PC-9 (cell line): ENCODE measurements at regions not wholly inside any gene's neighbourhood (a gene's known extent, or its start where the extent isn't known, plus 50 kb on each side); places are given as distances from the start of the nearest gene placed in this dataset.

Source experiments
- BruUV-seq: library from RNA; stranded (reverse); fragments of 400-500 nt; replicated peaks from 2 replicates; lab custom pipeline; 2021; lab: Mats Ljungman, UMichigan
- CTCF ChIA-PET: fragments of 300-600 bp; sonication (Branson Sonifier 250); formaldehyde crosslinking; loops from one replicate; lab custom pipeline; 2022; ENCODE audit warnings: antibody characterized with exemption; lab: Charles Lee
- POLR2A ChIA-PET: fragments of 300-600 bp; sonication (Branson Sonifier 250); formaldehyde crosslinking; loops from one replicate; lab custom pipeline; 2022; ENCODE audit warnings: antibody characterized with exemption; ENCODE audit not compliant: unreplicated experiment; lab: Charles Lee
- DNase-seq, 2 experiments: peaks; one replicate each; pipeline versions ENCODE4 v3.0.0 to v3.0.0-alpha.2; 2015 to 2022; ENCODE audit warnings: mixed read lengths in 1 of 2
- H2AFZ ChIP-seq: fragments of 200-600 bp; sonication (generic); 2 replicates; pipeline ENCODE4 v1.8.1; 2017; ENCODE audit warnings: antibody characterized with exemption
- H3F3A ChIP-seq: fragments of 200-600 bp; sonication (generic); 2 replicates; pipeline ENCODE4 v1.8.1; 2017; ENCODE audit warnings: antibody characterized with exemption, mild to moderate bottlenecking, low read depth; ENCODE audit not compliant: insufficient read depth
- H3K27ac ChIP-seq: fragments of 200-600 bp; sonication (generic); 2 replicates; pipeline ENCODE4 v1.6.1; 2016; ENCODE audit warnings: mixed run types
- H3K27me3 ChIP-seq: fragments of 200-600 bp; sonication (generic); 2 replicates; pipeline ENCODE4 v1.6.1; 2016; ENCODE audit warnings: low read depth, mixed run types; ENCODE audit not compliant: insufficient read depth
- H3K36me3 ChIP-seq: fragments of 200-600 bp; sonication (generic); 2 replicates; pipeline ENCODE4 v1.6.1; 2016; ENCODE audit warnings: low read depth, mixed run types
- H3K4me1 ChIP-seq: fragments of 200-600 bp; sonication (generic); replicated peaks from 2 replicates; pipeline ENCODE4 v1.6.1; 2016; ENCODE audit warnings: mixed run types; ENCODE audit not compliant: insufficient read depth
- H3K4me2 ChIP-seq: fragments of 200-600 bp; sonication (generic); 2 replicates; pipeline ENCODE4 v1.6.1; 2017; ENCODE audit warnings: mixed run types
- H3K4me3 ChIP-seq: fragments of 200-600 bp; sonication (generic); 2 replicates; pipeline ENCODE4 v1.6.1; 2016; ENCODE audit warnings: mixed run types
- H3K79me2 ChIP-seq: fragments of 200-600 bp; sonication (generic); 2 replicates; pipeline ENCODE4 v1.6.1; 2017; ENCODE audit warnings: low read depth, mixed run types
- H3K9me2 ChIP-seq: fragments of 200-600 bp; sonication (generic); 2 replicates; pipeline ENCODE4 v1.8.1; 2017; ENCODE audit warnings: mild to moderate bottlenecking; ENCODE audit not compliant: insufficient read depth
- H3K9me3 ChIP-seq: fragments of 200-600 bp; sonication (generic); 2 replicates; pipeline ENCODE4 v1.8.1; 2016; ENCODE audit warnings: low read depth; ENCODE audit not compliant: insufficient read depth
- H4K20me1 ChIP-seq: fragments of 200-600 bp; sonication (generic); 2 replicates; pipeline ENCODE4 v1.8.1; 2017; ENCODE audit not compliant: insufficient read depth
- CTCF ChIP-seq: fragments of 200-600 bp; sonication (generic); conservative IDR thresholded peaks from 2 replicates; pipeline ENCODE4 v1.6.1; 2017; ENCODE audit warnings: mixed run types, antibody characterized with exemption, mild to moderate bottlenecking, moderate library complexity
- EZH2 ChIP-seq: fragments of 200-600 bp; sonication (generic); IDR thresholded peaks from 2 replicates; pipeline ENCODE4 v1.8.0; 2017; ENCODE audit warnings: antibody characterized with exemption, low read depth
- intact Hi-C: fragments of 100-400 bp; cut with micrococcal nuclease; formaldehyde crosslinking; loops from one replicate; pipeline ENCODE4 v1.10.0; 2022; ENCODE audit not compliant: unreplicated experiment

DNA sequence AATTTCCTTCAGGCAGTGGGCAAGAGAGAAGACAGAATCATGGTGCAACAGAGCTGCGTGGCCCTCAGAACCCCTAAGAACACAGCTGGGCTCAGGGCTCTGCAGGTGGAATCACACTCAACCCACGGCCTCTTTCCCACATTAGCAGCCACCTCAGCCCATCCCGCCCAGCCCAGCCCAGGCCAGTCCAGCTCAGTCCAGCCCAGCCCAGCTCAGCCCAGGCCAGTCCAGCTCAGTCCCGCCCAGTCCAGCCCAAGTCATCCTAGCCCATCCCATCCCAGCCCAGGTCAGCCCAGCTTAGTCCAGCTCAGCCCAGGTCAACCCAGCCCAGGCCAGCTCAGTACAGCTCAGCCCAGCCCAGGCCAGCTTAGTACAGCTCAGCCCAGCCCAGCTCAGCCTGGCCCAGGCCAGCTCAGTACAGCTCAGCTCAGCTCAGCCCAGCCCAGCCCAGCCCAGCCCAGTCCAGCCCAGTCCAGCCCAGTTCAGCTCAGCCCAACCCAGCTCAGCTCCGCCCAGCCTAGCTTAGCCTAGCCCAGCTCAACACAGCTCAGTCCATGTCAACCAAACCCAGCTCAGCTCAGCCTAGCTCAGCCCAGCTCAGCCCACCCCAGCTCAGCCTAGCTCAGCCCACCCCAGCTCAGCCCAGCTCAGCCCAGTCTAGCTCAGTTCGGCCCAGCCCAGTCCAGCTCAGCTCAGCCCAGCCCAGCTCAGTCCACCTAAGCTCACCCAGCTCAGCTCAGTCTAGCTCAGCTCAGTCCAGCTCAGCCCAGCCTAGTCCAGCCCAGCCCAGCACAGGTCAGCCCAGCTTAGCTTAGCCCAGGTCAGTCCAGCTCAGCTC lies 183.1 kb downstream of the TMEM121 start:
- CTCF ChIA-PET, result no interaction called here
- H3K36me3 ChIP-seq, result no peaks in the 10 kb centered on the region
- H3F3A ChIP-seq, result no peaks in the 10 kb centered on the region
- no peak overlapping the region for H3K27ac ChIP-seq
- BruUV-seq, result no TSS peak
- peaks cover 19% of the 10 kb centered on the region for H3K27me3 ChIP-seq
- no peak overlapping the region for H3K4me3 ChIP-seq
- no peak for DNase-seq
- TF ChIP-seq CTCF (no peak), EZH2 (no peak)
- H3K9me2 ChIP-seq, result no peaks in the 10 kb centered on the region
- no peaks in the 10 kb centered on the region for H3K79me2 ChIP-seq
- H4K20me1 ChIP-seq, result no peaks in the 10 kb centered on the region
- POLR2A ChIA-PET, result no interaction called here
- no peak overlapping the region for H3K4me2 ChIP-seq
- no peaks in the 10 kb centered on the region for H3K4me1 ChIP-seq
- intact Hi-C loops, result no loop called here
- H2AFZ ChIP-seq, result no peak overlapping the region
- H3K9me3 ChIP-seq, result no peaks in the 10 kb centered on the region

DNA sequence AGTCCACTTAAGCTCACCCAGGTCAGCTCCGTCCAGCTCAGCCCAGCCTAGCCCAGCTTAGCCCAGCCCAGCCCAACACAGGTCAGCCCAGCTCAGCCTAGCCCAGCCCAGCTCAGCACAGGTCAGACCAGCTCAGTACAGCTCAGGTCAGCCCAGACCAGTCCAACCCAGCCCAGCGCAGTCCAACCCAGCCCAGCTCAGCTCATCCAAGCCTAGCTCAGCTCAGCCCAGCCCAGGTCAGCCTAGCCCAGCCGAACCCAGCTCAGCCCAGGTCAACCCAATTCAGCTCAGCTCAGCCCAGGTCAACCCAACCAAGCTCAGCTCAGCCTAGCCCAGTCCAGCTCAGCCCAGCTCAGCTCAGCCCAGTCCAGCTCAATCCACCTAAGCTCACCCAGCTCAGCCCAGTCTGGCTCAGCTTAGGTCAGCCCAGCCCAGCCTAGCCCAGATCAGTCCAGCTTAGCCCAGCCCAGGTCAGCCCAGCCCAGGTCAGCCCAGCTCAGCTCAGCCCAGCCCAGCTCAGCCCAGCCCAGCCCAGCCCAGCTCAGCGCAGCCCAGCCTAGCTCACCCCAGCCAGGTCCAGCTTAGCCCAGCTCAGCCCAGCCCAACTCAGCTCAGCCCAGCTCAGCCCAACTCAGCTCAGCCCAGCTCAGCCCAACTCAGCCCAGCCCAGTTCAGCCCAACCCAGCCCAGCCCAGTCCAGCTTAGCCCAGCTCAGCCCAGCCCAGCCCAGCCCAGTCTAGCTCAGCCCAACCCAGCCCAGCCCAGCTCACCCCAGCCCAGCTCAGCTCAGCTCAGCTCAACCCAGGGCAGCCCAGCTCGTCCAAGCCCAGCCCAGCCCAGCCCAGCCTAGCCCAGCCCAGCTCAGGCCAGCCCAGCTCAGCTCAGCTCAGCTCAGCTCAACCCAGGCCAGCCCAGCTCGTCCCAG lies 184.0 kb downstream of the TMEM121 start:
- H3K9me2 ChIP-seq, result no peaks in the 10 kb centered on the region
- H3K27me3 ChIP-seq, result peaks cover 19% of the 10 kb centered on the region
- H2AFZ ChIP-seq, result no peak overlapping the region
- H3K9me3 ChIP-seq, result no peaks in the 10 kb centered on the region
- H3K36me3 ChIP-seq, result no peaks in the 10 kb centered on the region
- H3K79me2 ChIP-seq, result no peaks in the 10 kb centered on the region
- no peak overlapping the region for H3K4me3 ChIP-seq
- H3F3A ChIP-seq, result no peaks in the 10 kb centered on the region
- DNase-seq, result no peak
- BruUV-seq, result no TSS peak
- intact Hi-C loops, result no loop called here
- TF ChIP-seq CTCF (no peak), EZH2 (no peak)
- ChIA-PET CTCF (no interaction called here), POLR2A (no interaction called here)
- no peak overlapping the region for H3K27ac ChIP-seq
- no peaks in the 10 kb centered on the region for H3K4me1 ChIP-seq
- H4K20me1 ChIP-seq, result no peaks in the 10 kb centered on the region
- H3K4me2 ChIP-seq, result no peak overlapping the region

DNA sequence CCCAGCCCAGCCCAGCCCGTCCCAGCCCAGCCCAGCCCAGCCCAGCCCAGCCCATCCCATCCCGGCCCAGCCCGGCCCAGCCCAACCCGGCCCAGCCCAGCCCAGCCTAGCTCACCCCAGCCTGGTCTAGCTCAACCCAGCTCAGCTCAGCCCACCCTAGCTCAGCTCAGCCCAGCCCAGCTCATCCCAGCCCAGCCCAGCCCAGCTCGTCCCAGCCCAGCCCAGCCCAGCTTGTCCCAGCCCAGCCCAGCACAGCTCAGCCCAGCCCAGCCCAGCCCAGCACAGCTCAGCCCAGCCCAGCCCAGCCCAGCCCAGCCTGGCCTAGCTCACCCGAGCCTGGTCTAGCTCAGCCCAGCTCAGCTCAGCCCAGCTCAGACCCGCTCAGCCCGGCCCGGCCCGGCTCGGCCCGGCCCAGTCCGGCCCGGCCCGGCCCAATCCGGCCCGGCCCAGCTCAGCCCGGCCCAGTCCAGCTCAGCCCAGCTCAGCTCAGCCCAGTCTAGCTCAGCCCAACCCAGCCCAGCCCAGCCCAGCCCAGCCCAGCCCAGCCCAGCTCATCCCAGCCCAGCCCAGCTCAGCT lies 184.7 kb downstream of the TMEM121 start:
- Histone ChIP-seq H3K27me3 (peaks cover 19% of the 10 kb centered on the region), H3K4me2 (no peak overlapping the region), H3K79me2 (no peaks in the 10 kb centered on the region), H3K9me3 (no peaks in the 10 kb centered on the region), H4K20me1 (no peaks in the 10 kb centered on the region), H3F3A (no peaks in the 10 kb centered on the region), H3K27ac (no peak overlapping the region), H3K4me1 (no peaks in the 10 kb centered on the region), H3K4me3 (no peak overlapping the region), H3K36me3 (no peaks in the 10 kb centered on the region), H2AFZ (no peak overlapping the region), H3K9me2 (no peaks in the 10 kb centered on the region)
- DNase-seq, result no peak
- TF ChIP-seq EZH2 (no peak), CTCF (no peak)
- ChIA-PET POLR2A (no interaction called here), CTCF (no interaction called here)
- intact Hi-C loops, result no loop called here
- no TSS peak for BruUV-seq
